ENCODE measurements at regions not wholly inside any gene's neighbourhood (a gene's known extent, or its start where the extent isn't known, plus 50 kb on each side); places are given as distances from the start of the nearest gene placed in this dataset.

- no peak for DNase-seq
These were observed 447.0 kb downstream of the CNTNAP4 start for GRCh38 chr16:76724181-76724580.

- no peak for DNase-seq
These were observed 452.3 kb downstream of the CNTNAP4 start for GRCh38 chr16:76729525-76729924.

- DNase-seq, result no peak
These were observed 455.7 kb downstream of the CNTNAP4 start for GRCh38 chr16:76732894-76733293.

- DNase-seq, result no peak
These were observed 449.4 kb upstream of the MON1B start for GRCh38 chr16:76741623-76742022.

- no peak for DNase-seq
These were observed 442.3 kb upstream of the MON1B start for GRCh38 chr16:76748461-76749348.

GRCh38 chr16:76749780-76750375, 441.1 kb upstream of the MON1B start:
- DNase-seq, result no peak

GRCh38 chr16:76755496-76755895, 435.5 kb upstream of the MON1B start:
- no peak for DNase-seq

- no peak for DNase-seq
These were observed 434.6 kb upstream of the MON1B start for GRCh38 chr16:76756423-76756822.

- DNase-seq, result no peak
These were observed 434.0 kb upstream of the MON1B start for GRCh38 chr16:76756951-76757350.

- no peak for DNase-seq
These were observed 424.5 kb upstream of the MON1B start for GRCh38 chr16:76766538-76766937.

GRCh38 chr16:76768316-76768715, 422.7 kb upstream of the MON1B start:
- no peak for DNase-seq

- DNase-seq, result no peak
These were observed 422.0 kb upstream of the MON1B start for GRCh38 chr16:76768948-76769347.

- no peak for DNase-seq
These were observed 419.8 kb upstream of the MON1B start for GRCh38 chr16:76771216-76771615.

GRCh38 chr16:76777721-76778465, 413.1 kb upstream of the MON1B start:
- no peak for DNase-seq

- DNase-seq, result no peak
These were observed 410.4 kb upstream of the MON1B start for GRCh38 chr16:76780556-76780955.

- no peak for DNase-seq
These were observed 406.5 kb upstream of the MON1B start for GRCh38 chr16:76784530-76784929.

- no peak for DNase-seq
These were observed 403.6 kb upstream of the MON1B start for GRCh38 chr16:76787394-76787793.

- DNase-seq, result no peak
These were observed 399.8 kb upstream of the MON1B start for GRCh38 chr16:76791151-76791550.

GRCh38 chr16:76796416-76796815, 394.6 kb upstream of the MON1B start:
- DNase-seq, result no peak

- DNase-seq, result no peak
These were observed 394.0 kb upstream of the MON1B start for GRCh38 chr16:76796978-76797377.

GRCh38 chr16:76797457-76797856, 393.5 kb upstream of the MON1B start:
- DNase-seq, result no peak

GRCh38 chr16:76800196-76800595, 390.8 kb upstream of the MON1B start:
- peak; percentile 23 for DNase-seq

- DNase-seq, result no peak
These were observed 389.6 kb upstream of the MON1B start for GRCh38 chr16:76801357-76801756.

GRCh38 chr16:76816475-76816874, 374.5 kb upstream of the MON1B start:
- DNase-seq, result no peak
